Left lung (tissue), 4 donors: ENCODE measurements at regions not wholly inside any gene's neighbourhood (a gene's known extent, or its start where the extent isn't known, plus 50 kb on each side); places are given as distances from the start of the nearest gene placed in this dataset.

ENCODE experiments used
- ATAC-seq: fragments of 200-7000 bp; cut with Tn5 transposase; one replicate; pipeline ENCODE4 v1.9.1; 2020; ENCODE audit warnings: moderate library complexity
- DNase-seq, 4 donors: peaks; one replicate each; pipeline ENCODE4 v3.0.0-alpha.2; 2013 to 2020
- H3K27ac ChIP-seq, 2 donors: fragments of 200-600 bp; sonication (generic) in 1 of 2; one replicate each; pipeline versions ENCODE4 v1.5.0 to v1.8.0; 2020 to 2021
- H3K27me3 ChIP-seq, 2 donors: fragments of 200-600 bp; sonication (generic) in 1 of 2; one replicate each; pipeline versions ENCODE4 v1.5.0 to v1.8.0; 2020 to 2021
- H3K36me3 ChIP-seq, 2 donors: fragments of 200-600 bp; sonication (generic) in 1 of 2; one replicate each; pipeline versions ENCODE4 v1.5.0 to v1.8.0; 2020 to 2021
- H3K4me1 ChIP-seq, 2 donors: fragments of 200-600 bp; one replicate each; pipeline ENCODE4 v1.8.0; 2021
- H3K4me3 ChIP-seq, 2 donors: fragments of 200-600 bp; sonication (generic) in 1 of 2; one replicate each; pipeline versions ENCODE4 v1.5.0 to v1.8.0; 2020 to 2021; ENCODE audit warnings: mild to moderate bottlenecking in 1 of 2
- H3K9me3 ChIP-seq, 2 donors: fragments of 200-600 bp; sonication (generic) in 1 of 2; one replicate each; pipeline versions ENCODE4 v1.5.0 to v1.8.0; 2020 to 2021
- CTCF ChIP-seq, 2 donors: fragments of 200-600 bp; sonication (generic) in 1 of 2; IDR thresholded peaks; one replicate each; pipeline versions ENCODE4 v1.5.0 to v1.8.0; 2021; ENCODE audit warnings: antibody characterized with exemption in 2 of 2
- intact Hi-C, 2 donors: fragments of 100-400 bp; cut with DNase I; formaldehyde crosslinking; loops; one replicate each; pipeline versions ENCODE4 v1.11.2 to v1.14.2; 2022
- donor health status: DM: no; HTN: yes; CAD: no.
- donor health status: DM: no; HTN: no; CAD: no.

GRCh38 chr4:154927126-154927680 is 146.1 kb downstream of the RBM46 start:
- no peak for TF ChIP-seq CTCF (IDR thresholded peaks at IDR 0.05)
- Histone ChIP-seq H3K9me3 (peaks cover 0 to 22% of the 10 kb centered on the region in 2 donors), H3K36me3 (no peaks in the 10 kb centered on the region), H3K4me3 (no peak overlapping the region), H3K4me1 (no peaks in the 10 kb centered on the region), H3K27ac (no peak overlapping the region), H3K27me3 (no peaks in the 10 kb centered on the region)
- intact Hi-C loops: no loop called here
- DNase-seq (no peak), ATAC-seq (no peak)

GRCh38 chr4:154928640-154929257 is 147.7 kb downstream of the RBM46 start:
- H3K27me3 ChIP-seq: no peaks in the 10 kb centered on the region
- H3K4me3 ChIP-seq: no peak overlapping the region
- H3K36me3 ChIP-seq: no peaks in the 10 kb centered on the region
- intact Hi-C loops: no loop called here
- TF ChIP-seq CTCF (IDR thresholded peaks at IDR 0.05): no peak
- H3K27ac ChIP-seq: no peak overlapping the region
- H3K4me1 ChIP-seq: no peaks in the 10 kb centered on the region
- ATAC-seq: no peak
- peak in 1 of 4 donors; percentile 8 for DNase-seq
- peaks cover 0 to 30% of the 10 kb centered on the region in 2 donors for H3K9me3 ChIP-seq

- H3K27me3 ChIP-seq: no peaks in the 10 kb centered on the region
- no peak overlapping the region for H3K4me3 ChIP-seq
- peaks cover 0 to 23% of the 10 kb centered on the region in 2 donors for H3K9me3 ChIP-seq
- no peaks in the 10 kb centered on the region for H3K4me1 ChIP-seq
- intact Hi-C loops: no loop called here
- DNase-seq (peak in 1 of 4 donors; percentile 59), ATAC-seq (no peak)
- no peak overlapping the region for H3K27ac ChIP-seq
- TF ChIP-seq CTCF (IDR thresholded peaks at IDR 0.05): no peak
- no peaks in the 10 kb centered on the region for H3K36me3 ChIP-seq
These were observed 155.8 kb downstream of the RBM46 start for GRCh38 chr4:154936873-154937272.

GRCh38 chr4:154939851-154940250 is 158.8 kb downstream of the RBM46 start:
- no peak for DNase-seq
- H3K27me3 ChIP-seq: no peaks in the 10 kb centered on the region
- intact Hi-C loops: no loop called here

More at GRCh38 chr4:154939851-154940250, 158.8 kb downstream of the RBM46 start:
- no peak for ATAC-seq
- Histone ChIP-seq H3K36me3 (no peaks in the 10 kb centered on the region), H3K4me3 (no peak overlapping the region), H3K4me1 (no peaks in the 10 kb centered on the region), H3K9me3 (peaks cover 0 to 9% of the 10 kb centered on the region in 2 donors), H3K27ac (no peak overlapping the region)
- no peak for TF ChIP-seq CTCF (IDR thresholded peaks at IDR 0.05)
